ENCODE measurements at regions not wholly inside any gene's neighbourhood (a gene's known extent, or its start where the extent isn't known, plus 50 kb on each side); places are given as distances from the start of the nearest gene placed in this dataset.
"Not testable (repeated sequence)": the region's sequence is repeated elsewhere in the genome, so short reads cannot be mapped to it uniquely, and the experiment has no call there.

DNA sequence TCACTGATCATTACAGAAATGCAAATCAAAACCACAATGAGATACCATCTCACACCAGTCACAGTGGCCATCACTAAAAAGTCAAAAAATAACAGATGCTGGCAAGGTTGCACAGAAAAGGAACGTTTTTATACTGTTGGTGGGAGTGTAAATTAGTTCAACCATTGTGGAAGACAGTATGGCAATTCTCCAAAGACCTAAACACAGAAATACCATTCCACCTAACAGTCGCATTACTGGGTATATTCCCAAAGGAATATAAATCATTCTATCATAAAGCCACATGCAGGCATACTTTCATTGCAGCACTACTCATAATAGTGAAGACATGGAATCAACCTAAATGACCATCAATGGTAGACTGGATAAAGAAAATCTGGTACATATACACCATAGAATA is 83.2 kb upstream of the ARID5B start:
- not testable (repeated sequence) for DNase-seq (ENCODE audit: low read depth); H3K4me3 ChIP-seq (ENCODE audit: low read depth, low read length)

GRCh38 chr10:61819208-61819607 is 82.3 kb upstream of the ARID5B start:
- H3K4me3 ChIP-seq (ENCODE audit: low read depth, low read length) = no peak overlapping the region
- TF ChIP-seq CTCF (IDR thresholded peaks at IDR 0.05; ENCODE audit: insufficient read depth, low read length) = no peak
- no peak for DNase-seq (ENCODE audit: low read depth)

GRCh38 chr10:61821153-61821552 is 80.3 kb upstream of the ARID5B start:
- no peak for DNase-seq (ENCODE audit: low read depth)
- no peak for TF ChIP-seq CTCF (IDR thresholded peaks at IDR 0.05; ENCODE audit: insufficient read depth, low read length)
- H3K4me3 ChIP-seq (ENCODE audit: low read depth, low read length) = no peak overlapping the region

DNA sequence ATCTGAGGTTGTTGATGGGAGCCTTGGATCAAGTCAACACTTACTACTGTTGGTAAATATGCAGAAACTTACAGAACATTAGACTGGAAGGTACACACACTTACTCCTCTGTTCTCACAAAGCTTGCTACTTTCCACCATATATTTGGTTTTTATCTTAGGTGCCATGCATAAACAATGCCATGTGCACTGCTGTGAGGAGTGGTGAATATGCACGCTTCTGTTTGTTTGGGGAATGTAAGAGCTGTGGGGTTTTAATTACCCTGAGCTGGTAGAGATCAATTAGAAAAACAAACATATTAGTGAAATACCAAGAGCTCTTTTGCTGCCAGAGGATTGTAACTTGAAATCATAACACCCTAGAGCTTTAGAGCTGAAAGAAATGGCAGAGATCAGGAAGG is 79.8 kb upstream of the ARID5B start:
- H3K4me3 ChIP-seq (ENCODE audit: low read depth, low read length) = no peak overlapping the region
- no peak for DNase-seq (ENCODE audit: low read depth)
- TF ChIP-seq CTCF (IDR thresholded peaks at IDR 0.05; ENCODE audit: insufficient read depth, low read length) = no peak

DNA sequence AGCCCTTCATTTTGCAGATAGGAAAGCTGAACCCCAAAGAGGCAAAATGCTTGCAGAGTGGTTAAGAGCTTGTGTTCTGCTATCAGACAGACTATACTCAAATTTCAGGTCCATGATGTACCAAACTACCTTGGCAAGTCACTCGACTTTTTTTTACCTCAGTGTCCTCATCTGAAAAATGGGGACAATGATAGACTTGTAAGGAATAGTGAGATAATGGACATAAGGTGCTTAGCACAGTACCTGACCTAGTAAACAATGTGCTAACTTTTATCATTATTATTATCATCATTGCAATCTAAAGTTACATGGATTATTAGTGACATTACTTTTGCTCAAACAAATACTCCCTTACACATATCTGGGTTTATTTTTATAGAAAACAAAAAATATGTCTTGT is 79.4 kb upstream of the ARID5B start:
- no peak overlapping the region for H3K4me3 ChIP-seq (ENCODE audit: low read depth, low read length)
- TF ChIP-seq CTCF (IDR thresholded peaks at IDR 0.05; ENCODE audit: insufficient read depth, low read length) = no peak
- DNase-seq (ENCODE audit: low read depth) = no peak

DNA sequence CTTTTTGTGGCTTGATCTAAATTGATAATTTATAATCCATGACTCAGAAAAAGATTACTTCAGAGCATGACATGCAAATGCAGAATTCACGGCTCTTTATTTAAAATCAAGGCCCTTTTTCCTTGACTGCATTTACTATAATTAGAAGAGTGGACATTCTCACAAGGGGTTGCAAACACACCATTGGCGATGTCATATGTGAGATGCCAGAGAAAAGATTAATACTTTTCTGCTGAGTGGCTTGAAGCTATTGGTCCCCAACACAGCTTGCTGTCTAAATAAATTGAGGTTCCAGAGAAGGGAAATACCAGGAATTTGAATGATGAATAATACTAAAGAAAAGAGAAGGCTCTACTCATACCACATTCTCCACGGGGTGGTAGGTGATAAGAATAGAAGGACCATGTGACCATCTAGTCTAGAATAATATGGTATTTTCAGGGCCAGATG is 78.7 kb upstream of the ARID5B start:
- H3K4me3 ChIP-seq (ENCODE audit: low read depth, low read length) = no peak overlapping the region
- peak; percentile 23 for DNase-seq (ENCODE audit: low read depth)
- TF ChIP-seq CTCF (IDR thresholded peaks at IDR 0.05; ENCODE audit: insufficient read depth, low read length) = no peak

GRCh38 chr10:61825001-61825400 is 76.5 kb upstream of the ARID5B start:
- DNase-seq (ENCODE audit: low read depth) = no peak
- H3K4me3 ChIP-seq (ENCODE audit: low read depth, low read length) = no peak overlapping the region
- no peak for TF ChIP-seq CTCF (IDR thresholded peaks at IDR 0.05; ENCODE audit: insufficient read depth, low read length)

All from fibroblast of the aortic adventitia (primary cell).